ENCODE measurements at regions not wholly inside any gene's neighbourhood (a gene's known extent, or its start where the extent isn't known, plus 50 kb on each side); places are given as distances from the start of the nearest gene placed in this dataset.

DNA sequence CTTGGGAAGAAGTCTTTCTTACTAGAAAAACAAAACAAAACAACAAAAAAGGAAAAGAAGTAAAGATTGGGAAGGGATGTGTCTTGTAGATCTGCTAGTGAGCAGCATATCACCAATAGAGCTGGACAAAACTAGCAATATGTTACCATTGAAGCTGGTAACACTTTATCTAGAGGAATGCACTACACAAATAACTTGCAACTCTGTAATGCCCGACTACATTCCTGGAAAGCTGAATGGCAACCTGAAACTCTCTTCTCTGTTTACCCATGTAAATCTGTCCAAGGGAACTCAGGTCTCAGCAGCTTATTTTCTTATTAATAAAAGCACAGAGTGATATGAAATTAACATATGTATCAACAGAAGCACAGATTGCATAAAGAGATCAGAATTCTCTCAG, 624.4 kb downstream of the KCNH5 start:
- TF ChIP-seq, protein P1, sequence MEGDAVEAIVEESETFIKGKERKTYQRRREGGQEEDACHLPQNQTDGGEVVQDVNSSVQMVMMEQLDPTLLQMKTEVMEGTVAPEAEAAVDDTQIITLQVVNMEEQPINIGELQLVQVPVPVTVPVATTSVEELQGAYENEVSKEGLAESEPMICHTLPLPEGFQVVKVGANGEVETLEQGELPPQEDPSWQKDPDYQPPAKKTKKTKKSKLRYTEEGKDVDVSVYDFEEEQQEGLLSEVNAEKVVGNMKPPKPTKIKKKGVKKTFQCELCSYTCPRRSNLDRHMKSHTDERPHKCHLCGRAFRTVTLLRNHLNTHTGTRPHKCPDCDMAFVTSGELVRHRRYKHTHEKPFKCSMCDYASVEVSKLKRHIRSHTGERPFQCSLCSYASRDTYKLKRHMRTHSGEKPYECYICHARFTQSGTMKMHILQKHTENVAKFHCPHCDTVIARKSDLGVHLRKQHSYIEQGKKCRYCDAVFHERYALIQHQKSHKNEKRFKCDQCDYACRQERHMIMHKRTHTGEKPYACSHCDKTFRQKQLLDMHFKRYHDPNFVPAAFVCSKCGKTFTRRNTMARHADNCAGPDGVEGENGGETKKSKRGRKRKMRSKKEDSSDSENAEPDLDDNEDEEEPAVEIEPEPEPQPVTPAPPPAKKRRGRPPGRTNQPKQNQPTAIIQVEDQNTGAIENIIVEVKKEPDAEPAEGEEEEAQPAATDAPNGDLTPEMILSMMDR (IDR thresholded peaks at IDR 0.05), result no peak
- TF ChIP-seq POLR2A (IDR thresholded peaks at IDR 0.05), result no peak
